PC-3 (cell line): ENCODE measurements at regions not wholly inside any gene's neighbourhood (a gene's known extent, or its start where the extent isn't known, plus 50 kb on each side); places are given as distances from the start of the nearest gene placed in this dataset.
A peak's percentile ranks its signal among the peaks of the same experiment; 100 is the strongest.

Source experiments
- ATAC-seq: fragments of 200-7000 bp; cut with Tn5 transposase; 2 replicates; pipeline ENCODE4 v1.9.1; 2020; ENCODE audit warnings: mild to moderate bottlenecking, moderate library complexity
- BruUV-seq: library from RNA; stranded (reverse); fragments of 400-500 nt; replicated peaks from 2 replicates; lab custom pipeline; 2021; lab: Mats Ljungman, UMichigan
- CTCF ChIA-PET: fragments of 300-600 bp; sonication (Branson Sonifier 250); formaldehyde crosslinking; loops from one replicate; lab custom pipeline; 2022; ENCODE audit warnings: antibody characterized with exemption; lab: Charles Lee
- POLR2A ChIA-PET: fragments of 300-600 bp; sonication (Branson Sonifier 250); formaldehyde crosslinking; loops from one replicate; lab custom pipeline; 2022; ENCODE audit warnings: antibody characterized with exemption; ENCODE audit not compliant: unreplicated experiment; lab: Charles Lee
- DNase-seq: peaks from one replicate; pipeline ENCODE4 v3.0.0-alpha.2; 2015
- H2AFZ ChIP-seq: fragments of 300-600 bp; sonication (generic); 2 replicates; pipeline ENCODE4 v1.6.0; 2016; ENCODE audit warnings: antibody characterized with exemption, low read length
- H3F3A ChIP-seq: fragments of 300-600 bp; sonication (generic); one replicate; pipeline ENCODE4 v1.6.0; 2017; ENCODE audit warnings: antibody characterized with exemption, low read length, control low read depth, mild to moderate bottlenecking; ENCODE audit not compliant: unreplicated experiment
- H3K27ac ChIP-seq: fragments of 300-600 bp; sonication (generic); 2 replicates; pipeline ENCODE4 v1.5.1; 2016; ENCODE audit warnings: mild to moderate bottlenecking, low read length
- H3K27me3 ChIP-seq: fragments of 300-600 bp; sonication (generic); 2 replicates; pipeline ENCODE4 v1.6.1; 2016; ENCODE audit warnings: low read length, mixed read lengths
- H3K36me3 ChIP-seq: fragments of 300-600 bp; sonication (generic); 2 replicates; pipeline ENCODE4 v1.6.1; 2016; ENCODE audit warnings: low read depth, mixed run types, low read length, mixed read lengths
- H3K4me1 ChIP-seq: fragments of 300-600 bp; sonication (generic); 2 replicates; pipeline ENCODE4 v1.5.1; 2016; ENCODE audit warnings: low read length; ENCODE audit not compliant: insufficient read depth
- H3K4me2 ChIP-seq: fragments of 300-600 bp; sonication (generic); 2 replicates; pipeline ENCODE4 v1.6.0; 2016; ENCODE audit warnings: low read length
- H3K4me3 ChIP-seq: fragments of 300-600 bp; sonication (generic); 2 replicates; pipeline ENCODE4 v1.5.1; 2016; ENCODE audit warnings: mild to moderate bottlenecking, low read length, mixed read lengths
- H3K79me2 ChIP-seq: fragments of 300-600 bp; sonication (generic); 2 replicates; pipeline ENCODE4 v1.6.1; 2017; ENCODE audit warnings: low read length, mixed read lengths
- H3K9ac ChIP-seq: fragments of 300-600 bp; sonication (generic); 2 replicates; pipeline ENCODE4 v1.6.0; 2016; ENCODE audit warnings: mild to moderate bottlenecking, low read length
- H3K9me2 ChIP-seq: fragments of 300-600 bp; sonication (generic); replicated peaks from 2 replicates; pipeline ENCODE4 v1.6.1; 2016; ENCODE audit warnings: mixed run types, low read length, mixed read lengths
- H3K9me3 ChIP-seq: fragments of 300-600 bp; sonication (generic); 2 replicates; pipeline ENCODE4 v1.6.1; 2016; ENCODE audit warnings: low read length, mixed read lengths
- H4K20me1 ChIP-seq: fragments of 300-600 bp; sonication (generic); 2 replicates; pipeline ENCODE4 v1.6.1; 2016; ENCODE audit warnings: low read length, mixed read lengths
- EZH2 ChIP-seq: fragments of 300-600 bp; sonication (generic); IDR thresholded peaks from one replicate; pipeline ENCODE4 v1.6.1; 2017; ENCODE audit warnings: antibody characterized with exemption, mild to moderate bottlenecking, low read length; ENCODE audit not compliant: unreplicated experiment
- EZH2phosphoT487 ChIP-seq: fragments of 300-600 bp; sonication (generic); IDR thresholded peaks from 2 replicates; pipeline ENCODE4 v1.6.1; 2018; ENCODE audit warnings: mild to moderate bottlenecking, antibody characterized with exemption, low read length, borderline replicate concordance
- intact Hi-C: fragments of 100-400 bp; cut with micrococcal nuclease; formaldehyde crosslinking; loops from 2 replicates; pipeline ENCODE4 v1.9.0; 2023
- TF ChIP-seq, protein P1 (sequence below): fragments of 300-600 bp; sonication (generic); conservative IDR thresholded peaks from 2 replicates; pipeline ENCODE4 v1.5.1; 2017; ENCODE audit warnings: antibody characterized with exemption, low read depth, mild to moderate bottlenecking, low read length

DNA sequence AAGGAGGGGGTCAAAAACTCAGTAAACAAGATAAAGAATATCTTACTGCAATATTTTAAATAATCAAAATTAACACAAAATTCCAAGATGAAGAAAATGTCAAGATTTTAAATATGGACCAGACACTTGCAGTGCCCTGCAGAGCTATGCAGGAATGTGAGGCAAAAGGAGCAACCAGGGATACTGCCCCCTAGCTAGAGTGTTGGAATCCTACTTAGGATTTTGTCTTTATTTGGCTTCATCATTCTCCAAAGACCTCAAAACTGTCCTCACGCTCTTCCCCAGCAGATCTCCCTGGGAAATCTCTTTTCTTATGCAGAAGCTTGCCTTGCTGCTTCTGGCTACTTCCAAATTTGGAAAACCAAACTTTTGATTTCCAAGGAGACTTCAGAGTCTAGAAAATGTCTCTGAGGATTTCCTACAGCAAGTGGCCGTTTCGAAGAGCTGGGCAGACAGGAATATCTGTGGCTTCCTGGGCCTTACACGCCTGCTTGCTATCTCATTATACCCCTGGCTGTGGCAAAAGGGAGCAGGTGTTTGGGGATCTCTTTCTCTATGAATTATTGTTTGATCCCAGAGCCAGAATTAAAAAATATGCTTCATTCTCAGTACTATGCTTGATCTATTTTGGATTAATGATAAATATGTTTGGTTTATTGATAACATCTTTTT is 232.2 kb upstream of the BMPER start:
- CTCF ChIA-PET = no interaction called here
- Histone ChIP-seq H3K79me2 (no peaks in the 10 kb centered on the region), H4K20me1 (no peaks in the 10 kb centered on the region), H3K9ac (no peak overlapping the region), H3K27me3 (no peaks in the 10 kb centered on the region), H3K4me3 (no peak overlapping the region), H3K4me1 (peaks cover 30% of the 10 kb centered on the region), H3K9me2 (no peaks in the 10 kb centered on the region), H3K9me3 (no peaks in the 10 kb centered on the region), H3F3A (no peaks in the 10 kb centered on the region), H3K36me3 (no peaks in the 10 kb centered on the region), H2AFZ (no peak overlapping the region), H3K4me2 (no peak overlapping the region), H3K27ac (no peak overlapping the region)
- DNase-seq = no peak
- intact Hi-C loops = no loop called here
- TF ChIP-seq, protein P1, sequence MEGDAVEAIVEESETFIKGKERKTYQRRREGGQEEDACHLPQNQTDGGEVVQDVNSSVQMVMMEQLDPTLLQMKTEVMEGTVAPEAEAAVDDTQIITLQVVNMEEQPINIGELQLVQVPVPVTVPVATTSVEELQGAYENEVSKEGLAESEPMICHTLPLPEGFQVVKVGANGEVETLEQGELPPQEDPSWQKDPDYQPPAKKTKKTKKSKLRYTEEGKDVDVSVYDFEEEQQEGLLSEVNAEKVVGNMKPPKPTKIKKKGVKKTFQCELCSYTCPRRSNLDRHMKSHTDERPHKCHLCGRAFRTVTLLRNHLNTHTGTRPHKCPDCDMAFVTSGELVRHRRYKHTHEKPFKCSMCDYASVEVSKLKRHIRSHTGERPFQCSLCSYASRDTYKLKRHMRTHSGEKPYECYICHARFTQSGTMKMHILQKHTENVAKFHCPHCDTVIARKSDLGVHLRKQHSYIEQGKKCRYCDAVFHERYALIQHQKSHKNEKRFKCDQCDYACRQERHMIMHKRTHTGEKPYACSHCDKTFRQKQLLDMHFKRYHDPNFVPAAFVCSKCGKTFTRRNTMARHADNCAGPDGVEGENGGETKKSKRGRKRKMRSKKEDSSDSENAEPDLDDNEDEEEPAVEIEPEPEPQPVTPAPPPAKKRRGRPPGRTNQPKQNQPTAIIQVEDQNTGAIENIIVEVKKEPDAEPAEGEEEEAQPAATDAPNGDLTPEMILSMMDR = peak; percentile 41; the same call in 1 of the 2 replicates
- TF ChIP-seq EZH2 (no peak), EZH2phosphoT487 (no peak)
- BruUV-seq = no TSS peak
- POLR2A ChIA-PET = no interaction called here
- ATAC-seq = no peak

DNA sequence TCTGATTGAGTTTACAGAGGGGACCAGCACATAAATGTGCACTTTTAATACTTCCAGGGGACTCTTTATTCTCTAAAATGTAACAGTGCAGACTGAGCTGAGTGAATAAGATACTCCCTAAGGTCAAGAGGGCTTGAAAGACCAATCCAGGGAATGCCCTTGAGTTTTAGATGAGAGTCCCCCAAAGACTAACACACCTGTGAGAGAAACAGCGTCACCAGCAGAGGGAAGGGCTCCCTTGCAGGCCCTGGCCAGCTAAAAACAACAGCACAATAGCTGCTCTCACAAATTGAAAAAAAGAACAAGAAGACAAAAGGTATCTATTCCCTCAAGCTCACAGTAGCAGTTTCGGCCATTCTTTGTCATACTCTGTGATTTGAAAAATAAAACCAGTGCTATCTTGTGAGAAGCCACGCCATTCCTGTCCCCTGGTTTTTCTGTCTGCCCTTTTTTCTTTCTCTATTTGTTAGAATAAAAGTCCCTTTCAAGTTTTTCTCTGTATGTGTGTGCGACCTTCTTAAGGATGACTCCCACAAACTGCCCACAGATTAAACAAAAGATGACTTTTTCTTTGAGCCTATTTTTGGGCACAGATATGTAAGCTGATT is 230.4 kb upstream of the BMPER start:
- no TSS peak for BruUV-seq
- CTCF ChIA-PET = no interaction called here
- Histone ChIP-seq H3K4me2 (no peak overlapping the region), H3K9me2 (no peaks in the 10 kb centered on the region), H3K36me3 (no peaks in the 10 kb centered on the region), H3K4me3 (no peak overlapping the region), H2AFZ (no peak overlapping the region), H3K27ac (no peak overlapping the region), H3K79me2 (no peaks in the 10 kb centered on the region), H3K4me1 (peaks cover 29% of the 10 kb centered on the region), H4K20me1 (no peaks in the 10 kb centered on the region), H3F3A (no peaks in the 10 kb centered on the region), H3K27me3 (no peaks in the 10 kb centered on the region), H3K9ac (no peak overlapping the region), H3K9me3 (no peaks in the 10 kb centered on the region)
- ATAC-seq (no peak), DNase-seq (no peak)
- POLR2A ChIA-PET = no interaction called here
- TF ChIP-seq, protein P1 = no peak
- no peak for TF ChIP-seq EZH2
- no peak for TF ChIP-seq EZH2phosphoT487
- intact Hi-C loops = no loop called here

GRCh38 chr7:33677556-33677955 is 227.8 kb upstream of the BMPER start:
- no peaks in the 10 kb centered on the region for H3K36me3 ChIP-seq
- BruUV-seq = no TSS peak

More at GRCh38 chr7:33677556-33677955, 227.8 kb upstream of the BMPER start:
- no peaks in the 10 kb centered on the region for H3K9me3 ChIP-seq
- H4K20me1 ChIP-seq = no peaks in the 10 kb centered on the region
- H3K27ac ChIP-seq = peak overlapping the region; percentile 86
- no peak for TF ChIP-seq EZH2
- no peaks in the 10 kb centered on the region for H3F3A ChIP-seq
- ChIA-PET CTCF (no interaction called here), POLR2A (no interaction called here)
- no peaks in the 10 kb centered on the region for H3K9me2 ChIP-seq
- H3K4me3 ChIP-seq = no peak overlapping the region
- peak overlapping the region; percentile 63 for H3K4me2 ChIP-seq
- peaks cover 28% of the 10 kb centered on the region for H3K4me1 ChIP-seq
- H2AFZ ChIP-seq = no peak overlapping the region
- H3K9ac ChIP-seq = peak overlapping the region; percentile 72; the same call in 1 of the 2 replicates
- peak; percentile 91 for ATAC-seq
- H3K79me2 ChIP-seq = no peaks in the 10 kb centered on the region
- intact Hi-C loops = loop anchor here (1.0 kb wide), 2 partner anchors 8 to 86 kb away; no protein-coding TSS in a partner anchor
- no peaks in the 10 kb centered on the region for H3K27me3 ChIP-seq
- DNase-seq = peak; percentile 94
